HS-27A (cell line): ENCODE measurements at regions not wholly inside any gene's neighbourhood (a gene's known extent, or its start where the extent isn't known, plus 50 kb on each side); places are given as distances from the start of the nearest gene placed in this dataset.
"Not testable (repeated sequence)": the region's sequence is repeated elsewhere in the genome, so short reads cannot be mapped to it uniquely, and the experiment has no call there.

Source experiments
- DNase-seq: peaks from one replicate; pipeline ENCODE4 v3.0.0-alpha.2; 2012; ENCODE audit warnings: low read depth, missing footprints

GRCh38 chr6:40685862-40686261, 98.7 kb upstream of the LRFN2 start:
- no peak for DNase-seq

- DNase-seq = no peak
Observed at GRCh38 chr6:40681622-40682021, 94.5 kb upstream of the LRFN2 start.

GRCh38 chr6:40678941-40679340, 91.8 kb upstream of the LRFN2 start:
- DNase-seq = no peak

GRCh38 chr6:40674170-40674569, 87.0 kb upstream of the LRFN2 start:
- DNase-seq = no peak

- no peak for DNase-seq
Observed at GRCh38 chr6:40672087-40672486, 84.9 kb upstream of the LRFN2 start.

- no peak for DNase-seq
Observed at GRCh38 chr6:40671694-40672050, 84.5 kb upstream of the LRFN2 start.

GRCh38 chr6:40671001-40671693, 84.0 kb upstream of the LRFN2 start:
- DNase-seq = no peak

GRCh38 chr6:40669343-40669742, 82.2 kb upstream of the LRFN2 start:
- DNase-seq = no peak

- no peak for DNase-seq
Observed at GRCh38 chr6:40668203-40668602, 81.0 kb upstream of the LRFN2 start.

GRCh38 chr6:40666530-40666929, 79.4 kb upstream of the LRFN2 start:
- no peak for DNase-seq

- no peak for DNase-seq
Observed at GRCh38 chr6:40661726-40662125, 74.6 kb upstream of the LRFN2 start.

- not testable (repeated sequence) for DNase-seq
Observed at GRCh38 chr6:40656772-40657171, 69.6 kb upstream of the LRFN2 start.

- no peak for DNase-seq
Observed at GRCh38 chr6:40654828-40655227, 67.7 kb upstream of the LRFN2 start.

GRCh38 chr6:40645043-40645442, 57.9 kb upstream of the LRFN2 start:
- DNase-seq = no peak

- DNase-seq = no peak
Observed at GRCh38 chr6:40642837-40643236, 55.7 kb upstream of the LRFN2 start.

GRCh38 chr6:40642190-40642589, 55.0 kb upstream of the LRFN2 start:
- DNase-seq = no peak

- no peak for DNase-seq
Observed at GRCh38 chr6:40640599-40641227, 53.5 kb upstream of the LRFN2 start.
